Astrocyte (in vitro differentiated cells and primary cell): ENCODE measurements at regions not wholly inside any gene's neighbourhood (a gene's known extent, or its start where the extent isn't known, plus 50 kb on each side); places are given as distances from the start of the nearest gene placed in this dataset.

ENCODE experiments used
- DNase-seq: peaks from one replicate; pipeline ENCODE4 v3.0.0-alpha.2; 2010; ENCODE audit warnings: low read depth
- FAIRE-seq: peaks from 2 replicates; lab custom pipeline; 2011; peaks lifted over from hg19 to GRCh38; lab: Jason Lieb, UNC
- H2AFZ ChIP-seq: 2 replicates; pipeline ENCODE4 v1.6.0; 2012; ENCODE audit warnings: low read depth, low read length, inconsistent platforms
- H3K27ac ChIP-seq: 2 replicates; pipeline ENCODE4 v1.5.1; 2011; ENCODE audit warnings: low read depth, low read length, inconsistent platforms
- H3K27me3 ChIP-seq: 2 replicates; pipeline ENCODE4 v1.6.0; 2011; ENCODE audit warnings: low read length, inconsistent platforms; ENCODE audit not compliant: insufficient read depth
- H3K36me3 ChIP-seq: 2 replicates; pipeline ENCODE4 v1.5.1; 2011; ENCODE audit warnings: low read length, inconsistent platforms; ENCODE audit not compliant: insufficient read depth
- H3K4me1 ChIP-seq: 2 replicates; pipeline ENCODE4 v1.5.1; 2011; ENCODE audit warnings: low read length, inconsistent platforms; ENCODE audit not compliant: insufficient read depth
- H3K4me2 ChIP-seq: 2 replicates; pipeline ENCODE4 v1.6.0; 2012; ENCODE audit warnings: low read length, inconsistent platforms
- H3K4me3 ChIP-seq: 2 replicates; pipeline ENCODE4 v1.5.1; 2011; ENCODE audit warnings: low read depth, mild to moderate bottlenecking, low read length, inconsistent platforms; ENCODE audit not compliant: insufficient read depth
- H3K79me2 ChIP-seq: 2 replicates; pipeline ENCODE4 v1.6.0; 2012; ENCODE audit warnings: mild to moderate bottlenecking, low read length, inconsistent platforms; ENCODE audit not compliant: insufficient read depth
- H3K9ac ChIP-seq: 2 replicates; pipeline ENCODE4 v1.6.0; 2012; ENCODE audit warnings: mild to moderate bottlenecking, low read length, inconsistent platforms
- H3K9me3 ChIP-seq: 2 replicates; pipeline ENCODE4 v1.5.1; 2012; ENCODE audit warnings: low read depth, mild to moderate bottlenecking, low read length, inconsistent platforms; ENCODE audit not compliant: insufficient read depth
- H4K20me1 ChIP-seq: 2 replicates; pipeline ENCODE4 v1.6.0; 2012; ENCODE audit warnings: low read length, inconsistent platforms; ENCODE audit not compliant: insufficient read depth
- H3K27ac Mint-ChIP-seq: one replicate; pipeline ENCODE4 v1.8.0; 2021; ENCODE audit warnings: mild to moderate bottlenecking, mixed read lengths; ENCODE audit not compliant: unreplicated experiment
- H3K27me3 Mint-ChIP-seq: one replicate; pipeline ENCODE4 v1.8.0; 2021; ENCODE audit warnings: low read depth, mixed read lengths; ENCODE audit not compliant: unreplicated experiment
- H3K36me3 Mint-ChIP-seq: one replicate; pipeline ENCODE4 v1.8.0; 2021; ENCODE audit warnings: low read depth, mixed read lengths; ENCODE audit not compliant: unreplicated experiment
- H3K4me1 Mint-ChIP-seq: one replicate; pipeline ENCODE4 v1.8.0; 2021; ENCODE audit warnings: low read depth, mixed read lengths; ENCODE audit not compliant: unreplicated experiment
- H3K4me3 Mint-ChIP-seq: one replicate; pipeline ENCODE4 v1.8.0; 2021; ENCODE audit warnings: mild to moderate bottlenecking, moderate library complexity, mixed read lengths; ENCODE audit not compliant: unreplicated experiment
- H3K9me3 Mint-ChIP-seq: one replicate; pipeline ENCODE4 v1.8.0; 2021; ENCODE audit warnings: mild to moderate bottlenecking, mixed read lengths; ENCODE audit not compliant: unreplicated experiment
- EZH2 ChIP-seq: IDR thresholded peaks from 2 replicates; pipeline ENCODE4 v1.6.1; 2012; ENCODE audit warnings: mild to moderate bottlenecking, low read length, inconsistent platforms; ENCODE audit not compliant: insufficient read depth
- TF ChIP-seq, protein P1 (sequence below): IDR thresholded peaks from 2 replicates; pipeline ENCODE4 v1.5.1; 2011; ENCODE audit warnings: low read depth, mild to moderate bottlenecking, inconsistent platforms, low read length, moderate library complexity; ENCODE audit not compliant: insufficient read depth

DNA sequence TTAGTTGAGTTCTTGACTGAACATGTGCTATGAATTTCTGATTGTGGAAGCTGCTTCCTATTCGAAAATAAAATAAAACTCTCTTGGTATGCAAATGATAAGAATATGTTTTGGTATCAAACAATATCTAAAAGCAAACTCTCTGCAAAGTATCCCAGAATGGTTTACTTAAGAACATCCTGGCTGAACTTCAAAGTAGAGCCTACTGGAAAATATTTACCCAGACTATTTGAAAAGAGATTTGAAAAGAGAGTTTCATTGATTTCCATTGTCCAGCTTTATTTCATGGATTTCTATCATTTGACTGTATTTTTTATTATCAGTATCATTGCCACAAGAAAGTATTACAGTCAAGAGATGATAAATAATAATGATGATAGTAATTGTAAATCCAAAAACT, 171.1 kb upstream of the SLC7A11 start:
- H3K4me2 ChIP-seq: no peak overlapping the region
- no peak overlapping the region for H2AFZ ChIP-seq
- TF ChIP-seq EZH2: no peak
- TF ChIP-seq, protein P1, sequence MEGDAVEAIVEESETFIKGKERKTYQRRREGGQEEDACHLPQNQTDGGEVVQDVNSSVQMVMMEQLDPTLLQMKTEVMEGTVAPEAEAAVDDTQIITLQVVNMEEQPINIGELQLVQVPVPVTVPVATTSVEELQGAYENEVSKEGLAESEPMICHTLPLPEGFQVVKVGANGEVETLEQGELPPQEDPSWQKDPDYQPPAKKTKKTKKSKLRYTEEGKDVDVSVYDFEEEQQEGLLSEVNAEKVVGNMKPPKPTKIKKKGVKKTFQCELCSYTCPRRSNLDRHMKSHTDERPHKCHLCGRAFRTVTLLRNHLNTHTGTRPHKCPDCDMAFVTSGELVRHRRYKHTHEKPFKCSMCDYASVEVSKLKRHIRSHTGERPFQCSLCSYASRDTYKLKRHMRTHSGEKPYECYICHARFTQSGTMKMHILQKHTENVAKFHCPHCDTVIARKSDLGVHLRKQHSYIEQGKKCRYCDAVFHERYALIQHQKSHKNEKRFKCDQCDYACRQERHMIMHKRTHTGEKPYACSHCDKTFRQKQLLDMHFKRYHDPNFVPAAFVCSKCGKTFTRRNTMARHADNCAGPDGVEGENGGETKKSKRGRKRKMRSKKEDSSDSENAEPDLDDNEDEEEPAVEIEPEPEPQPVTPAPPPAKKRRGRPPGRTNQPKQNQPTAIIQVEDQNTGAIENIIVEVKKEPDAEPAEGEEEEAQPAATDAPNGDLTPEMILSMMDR: no peak
- no peaks in the 10 kb centered on the region for H3K9me3 Mint-ChIP-seq
- DNase-seq (no peak), FAIRE-seq (no peak)
- H3K27ac ChIP-seq: no peak overlapping the region
- no peaks in the 10 kb centered on the region for H3K79me2 ChIP-seq
- no peaks in the 10 kb centered on the region for H3K36me3 Mint-ChIP-seq
- no peaks in the 10 kb centered on the region for H3K27me3 Mint-ChIP-seq
- no peak overlapping the region for H3K9ac ChIP-seq
- H3K4me3 Mint-ChIP-seq: no peak overlapping the region
- H4K20me1 ChIP-seq: no peaks in the 10 kb centered on the region
- no peaks in the 10 kb centered on the region for H3K36me3 ChIP-seq
- no peaks in the 10 kb centered on the region for H3K4me1 ChIP-seq
- no peaks in the 10 kb centered on the region for H3K4me1 Mint-ChIP-seq
- H3K4me3 ChIP-seq: no peak overlapping the region
- H3K9me3 ChIP-seq: no peaks in the 10 kb centered on the region
- H3K27ac Mint-ChIP-seq: no peak overlapping the region
- no peaks in the 10 kb centered on the region for H3K27me3 ChIP-seq

DNA sequence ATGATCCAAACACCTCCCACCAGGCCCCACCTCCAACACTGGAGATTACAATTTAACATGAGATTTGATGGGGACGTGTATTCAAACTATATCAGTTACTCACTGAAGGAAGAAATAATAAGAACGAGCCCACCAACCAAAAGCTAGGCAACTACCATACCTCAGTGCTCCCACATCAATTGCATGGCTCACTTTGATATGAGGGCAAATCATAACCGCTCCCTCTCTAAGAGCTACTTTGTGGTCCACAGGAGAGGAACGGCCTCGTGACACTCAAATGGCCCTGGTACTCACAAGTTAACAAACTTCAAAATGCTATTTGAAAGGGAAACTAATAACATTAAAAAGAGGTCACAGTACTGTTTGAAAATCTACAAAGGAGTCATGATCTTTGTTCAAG, 170.7 kb upstream of the SLC7A11 start:
- no peak overlapping the region for H3K27ac ChIP-seq
- no peaks in the 10 kb centered on the region for H3K9me3 Mint-ChIP-seq
- no peaks in the 10 kb centered on the region for H3K36me3 Mint-ChIP-seq
- H2AFZ ChIP-seq: no peak overlapping the region
- no peak overlapping the region for H3K4me2 ChIP-seq
- no peaks in the 10 kb centered on the region for H3K79me2 ChIP-seq
- no peaks in the 10 kb centered on the region for H3K4me1 ChIP-seq
- no peaks in the 10 kb centered on the region for H3K27me3 ChIP-seq
- no peaks in the 10 kb centered on the region for H3K4me1 Mint-ChIP-seq
- no peaks in the 10 kb centered on the region for H3K27me3 Mint-ChIP-seq
- no peak for TF ChIP-seq EZH2
- TF ChIP-seq, protein P1: no peak
- H3K4me3 Mint-ChIP-seq: no peak overlapping the region
- no peak overlapping the region for H3K9ac ChIP-seq
- H3K9me3 ChIP-seq: no peaks in the 10 kb centered on the region
- H4K20me1 ChIP-seq: no peaks in the 10 kb centered on the region
- no peaks in the 10 kb centered on the region for H3K36me3 ChIP-seq
- DNase-seq (no peak), FAIRE-seq (no peak)
- no peak overlapping the region for H3K27ac Mint-ChIP-seq
- no peak overlapping the region for H3K4me3 ChIP-seq

DNA sequence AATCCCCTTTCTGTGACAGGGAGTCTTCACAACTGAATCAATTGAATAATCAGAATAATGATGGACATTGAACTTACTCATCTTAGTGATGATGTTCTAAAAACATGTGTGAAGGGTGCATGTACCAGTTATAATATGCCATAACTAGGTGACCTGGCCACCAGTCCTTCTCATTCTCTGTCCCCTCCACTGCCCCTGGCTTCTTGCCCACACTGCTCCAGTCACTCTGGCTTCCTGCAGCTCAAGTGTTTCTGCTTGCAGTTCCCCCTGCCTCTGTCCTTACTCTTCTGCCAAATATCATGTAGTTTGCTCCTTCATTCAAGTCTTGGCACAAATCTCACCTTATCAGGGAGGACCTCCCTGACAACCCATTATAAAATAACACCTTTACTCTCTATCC, 168.1 kb upstream of the SLC7A11 start:
- Mint-ChIP-seq H3K27me3 (no peaks in the 10 kb centered on the region), H3K9me3 (no peaks in the 10 kb centered on the region), H3K4me3 (no peak overlapping the region), H3K36me3 (no peaks in the 10 kb centered on the region), H3K4me1 (peaks cover 4% of the 10 kb centered on the region), H3K27ac (no peak overlapping the region)
- H3K79me2 ChIP-seq: no peaks in the 10 kb centered on the region
- H3K4me3 ChIP-seq: no peak overlapping the region
- H3K36me3 ChIP-seq: no peaks in the 10 kb centered on the region
- H3K9me3 ChIP-seq: no peaks in the 10 kb centered on the region
- H4K20me1 ChIP-seq: no peaks in the 10 kb centered on the region
- TF ChIP-seq, protein P1: no peak
- TF ChIP-seq EZH2: no peak
- no peak for FAIRE-seq
- H2AFZ ChIP-seq: no peak overlapping the region
- H3K27ac ChIP-seq: no peak overlapping the region
- H3K4me2 ChIP-seq: no peak overlapping the region
- no peaks in the 10 kb centered on the region for H3K4me1 ChIP-seq
- no peaks in the 10 kb centered on the region for H3K27me3 ChIP-seq
- no peak overlapping the region for H3K9ac ChIP-seq
- no peak for DNase-seq
